ENCODE measurements at regions not wholly inside any gene's neighbourhood (a gene's known extent, or its start where the extent isn't known, plus 50 kb on each side); places are given as distances from the start of the nearest gene placed in this dataset.

DNA sequence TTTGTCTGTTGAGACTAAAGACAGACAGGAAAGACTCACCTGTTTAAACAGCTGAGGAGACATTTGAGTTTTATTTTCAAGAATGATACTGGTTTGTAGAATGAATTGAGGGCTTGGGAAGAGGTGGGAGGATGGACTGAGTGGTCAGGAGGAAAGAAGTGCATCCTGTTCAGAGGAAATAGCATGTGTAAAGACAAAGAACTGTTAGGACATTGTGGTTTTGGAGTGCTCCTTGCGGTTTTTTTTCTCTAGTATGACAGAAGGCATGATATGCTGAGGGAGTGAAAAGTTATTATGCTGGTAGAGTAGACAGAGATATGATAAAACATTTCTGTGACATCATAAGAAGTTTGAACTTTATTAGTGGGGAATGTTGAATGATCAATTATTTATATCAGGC lies 270.7 kb upstream of the ELAVL2 start:
- Histone ChIP-seq H3K4me3 (no peak overlapping the region), H3K27me3 (ENCODE audit: insufficient read depth in 3 of 3, low read length in 2 of 3) (no peaks in the 10 kb centered on the region), H3K36me3 (ENCODE audit: insufficient read depth in 1 of 2, low read depth in 1 of 2) (no peaks in the 10 kb centered on the region), H3K27ac (no peak overlapping the region), H3K4me1 (no peaks in the 10 kb centered on the region), H3K9me3 (peaks cover 8% of the 10 kb centered on the region)
- TF ChIP-seq, protein P1, sequence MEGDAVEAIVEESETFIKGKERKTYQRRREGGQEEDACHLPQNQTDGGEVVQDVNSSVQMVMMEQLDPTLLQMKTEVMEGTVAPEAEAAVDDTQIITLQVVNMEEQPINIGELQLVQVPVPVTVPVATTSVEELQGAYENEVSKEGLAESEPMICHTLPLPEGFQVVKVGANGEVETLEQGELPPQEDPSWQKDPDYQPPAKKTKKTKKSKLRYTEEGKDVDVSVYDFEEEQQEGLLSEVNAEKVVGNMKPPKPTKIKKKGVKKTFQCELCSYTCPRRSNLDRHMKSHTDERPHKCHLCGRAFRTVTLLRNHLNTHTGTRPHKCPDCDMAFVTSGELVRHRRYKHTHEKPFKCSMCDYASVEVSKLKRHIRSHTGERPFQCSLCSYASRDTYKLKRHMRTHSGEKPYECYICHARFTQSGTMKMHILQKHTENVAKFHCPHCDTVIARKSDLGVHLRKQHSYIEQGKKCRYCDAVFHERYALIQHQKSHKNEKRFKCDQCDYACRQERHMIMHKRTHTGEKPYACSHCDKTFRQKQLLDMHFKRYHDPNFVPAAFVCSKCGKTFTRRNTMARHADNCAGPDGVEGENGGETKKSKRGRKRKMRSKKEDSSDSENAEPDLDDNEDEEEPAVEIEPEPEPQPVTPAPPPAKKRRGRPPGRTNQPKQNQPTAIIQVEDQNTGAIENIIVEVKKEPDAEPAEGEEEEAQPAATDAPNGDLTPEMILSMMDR (IDR thresholded peaks at IDR 0.05): no peak
- WGBS, 3 donors: 72 to 81% (median 77%) methylated on average over 1 of the region's 1 CpG
- DNase-seq: no peak
- no peak for ATAC-seq
- intact Hi-C loops (cut with DNase I): no loop called here

DNA sequence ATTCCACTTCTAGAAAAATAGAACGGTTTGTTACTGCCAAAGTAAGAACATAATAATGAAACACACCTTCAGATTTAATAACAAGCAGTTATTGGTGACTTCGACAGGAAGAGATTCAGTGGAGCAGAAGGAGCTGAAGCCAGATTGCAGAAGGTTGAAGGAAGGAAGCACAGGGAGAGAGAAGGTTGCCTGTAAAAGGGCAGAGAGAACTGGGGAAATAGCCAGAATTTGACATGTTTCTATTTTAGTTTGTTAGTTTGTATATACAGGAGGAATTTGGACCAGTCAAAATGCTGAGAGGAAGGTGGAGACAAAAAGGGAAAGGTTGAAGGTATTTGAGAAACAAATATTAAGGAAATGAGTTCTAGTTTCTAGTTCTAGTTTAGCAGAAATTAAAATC lies 269.2 kb upstream of the ELAVL2 start:
- WGBS, 3 donors: 68 to 84% (median 79%) methylated on average over 2 of the region's 2 CpGs
- DNase-seq: no peak
- intact Hi-C loops (cut with DNase I): no loop called here

DNA sequence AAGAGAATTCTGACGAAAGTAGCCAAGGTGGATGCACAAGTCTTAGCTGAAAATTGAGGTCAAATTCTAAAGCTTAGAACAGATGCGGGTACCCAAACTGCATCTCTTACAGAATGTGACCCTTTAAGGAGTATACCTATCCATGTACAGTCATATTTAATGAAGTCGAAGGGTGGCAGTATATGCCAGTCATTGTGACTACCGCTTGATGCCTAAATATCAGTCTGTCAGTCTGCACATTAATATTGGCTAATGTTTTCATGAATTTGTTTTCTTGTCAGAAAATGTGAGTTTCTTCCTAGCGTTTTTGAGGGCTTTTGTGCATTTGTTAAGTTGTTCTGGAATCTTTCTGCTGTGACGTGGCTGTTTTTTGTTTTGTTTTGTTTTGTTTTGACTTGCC lies 264.5 kb upstream of the ELAVL2 start:
- DNase-seq: no peak
- 86 to 90% (median 89%) methylated on average over 6 of the region's 6 CpGs for WGBS, 3 donors
- H3K9me3 ChIP-seq: peaks cover 8% of the 10 kb centered on the region

More for the DNA sequence above, 269.2 kb upstream of the ELAVL2 start:
- Histone ChIP-seq H3K9me3 (peaks cover 8% of the 10 kb centered on the region), H3K27ac (no peak overlapping the region), H3K36me3 (ENCODE audit: insufficient read depth in 1 of 2, low read depth in 1 of 2) (no peaks in the 10 kb centered on the region), H3K4me3 (no peak overlapping the region), H3K4me1 (no peaks in the 10 kb centered on the region), H3K27me3 (ENCODE audit: insufficient read depth in 3 of 3, low read length in 2 of 3) (no peaks in the 10 kb centered on the region)
- TF ChIP-seq, protein P1 (IDR thresholded peaks at IDR 0.05): no peak
- no peak for ATAC-seq

DNA sequence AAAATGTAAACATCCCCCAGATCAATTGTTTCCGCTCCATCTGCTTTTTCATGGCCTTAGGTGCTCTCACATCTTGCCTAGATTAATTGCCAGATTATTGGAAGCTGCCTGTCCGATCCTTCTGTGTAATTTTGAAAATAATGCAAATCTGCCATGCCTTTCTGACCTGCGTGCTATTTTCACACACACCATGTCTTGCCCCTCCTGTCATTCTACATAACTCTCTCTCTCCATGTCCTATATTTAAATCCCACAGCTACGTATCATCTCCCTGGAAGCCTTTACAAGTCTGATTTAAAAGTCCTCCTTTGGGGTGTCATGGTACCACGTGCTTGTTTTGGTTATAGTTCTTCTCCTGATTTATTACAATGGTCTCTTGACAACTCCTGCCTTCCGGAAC lies 247.6 kb upstream of the ELAVL2 start:
- ATAC-seq (no peak), DNase-seq (no peak)
- no peaks in the 10 kb centered on the region for H3K9me3 ChIP-seq
- H3K36me3 ChIP-seq (ENCODE audit: insufficient read depth in 1 of 2, low read depth in 1 of 2): no peaks in the 10 kb centered on the region
- WGBS, 3 donors: 63 to 67% (median 63%) methylated on average over 6 of the region's 6 CpGs
- no peak overlapping the region for H3K27ac ChIP-seq
- TF ChIP-seq, protein P1 (IDR thresholded peaks at IDR 0.05): no peak
- intact Hi-C loops (cut with DNase I): no loop called here
- no peaks in the 10 kb centered on the region for H3K27me3 ChIP-seq (ENCODE audit: insufficient read depth in 3 of 3, low read length in 2 of 3)
- no peak overlapping the region for H3K4me3 ChIP-seq
- H3K4me1 ChIP-seq: no peaks in the 10 kb centered on the region

More for the DNA sequence above, 264.5 kb upstream of the ELAVL2 start:
- intact Hi-C loops (cut with DNase I): no loop called here
- H3K4me3 ChIP-seq: no peak overlapping the region
- no peaks in the 10 kb centered on the region for H3K36me3 ChIP-seq (ENCODE audit: insufficient read depth in 1 of 2, low read depth in 1 of 2)
- no peaks in the 10 kb centered on the region for H3K4me1 ChIP-seq
- no peak overlapping the region for H3K27ac ChIP-seq
- no peak for ATAC-seq
- TF ChIP-seq, protein P1 (IDR thresholded peaks at IDR 0.05): no peak
- no peaks in the 10 kb centered on the region for H3K27me3 ChIP-seq (ENCODE audit: insufficient read depth in 3 of 3, low read length in 2 of 3)

DNA sequence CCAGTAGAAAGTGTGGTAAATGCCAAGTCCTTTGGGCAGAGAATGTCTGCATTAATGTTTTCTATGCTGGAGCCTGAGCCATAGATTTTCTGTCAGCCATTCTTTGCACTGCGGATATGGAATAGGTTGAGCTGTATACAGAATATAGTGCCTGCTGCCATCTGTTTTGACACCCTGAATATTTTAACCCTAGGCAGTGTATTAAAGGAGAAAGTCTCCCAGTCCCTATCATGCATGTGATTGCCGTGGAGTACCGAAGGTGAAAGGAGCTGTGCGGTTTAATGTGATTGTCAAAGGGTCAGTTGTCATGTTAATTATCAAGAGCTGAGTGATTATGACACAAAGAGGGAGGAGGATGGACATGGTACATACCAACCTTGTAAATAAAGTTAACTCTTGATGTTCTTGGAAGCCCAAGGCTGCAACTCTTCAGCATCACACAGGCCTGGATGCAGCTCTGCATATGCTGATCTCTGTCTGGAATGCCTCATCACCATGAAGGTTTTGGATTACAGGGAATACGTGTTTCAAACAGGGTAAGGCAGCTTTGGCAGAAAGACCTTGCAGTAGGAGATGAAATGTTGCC lies 247.1 kb upstream of the ELAVL2 start:
- no peaks in the 10 kb centered on the region for H3K36me3 ChIP-seq (ENCODE audit: insufficient read depth in 1 of 2, low read depth in 1 of 2)
- no peak overlapping the region for H3K27ac ChIP-seq
- no peaks in the 10 kb centered on the region for H3K4me1 ChIP-seq
- no peak overlapping the region for H3K4me3 ChIP-seq
- 48 to 56% (median 50%) methylated on average over 5 of the region's 5 CpGs for whole genome bisulfite sequencing, 3 donors
- intact Hi-C loops (cut with DNase I): no loop called here
- H3K27me3 ChIP-seq (ENCODE audit: insufficient read depth in 3 of 3, low read length in 2 of 3): no peaks in the 10 kb centered on the region
- no peak for ATAC-seq
- no peaks in the 10 kb centered on the region for H3K9me3 ChIP-seq
- DNase-seq: no peak
- TF ChIP-seq, protein P1 (IDR thresholded peaks at IDR 0.05): no peak

Measured in psoas muscle (tissue), 7 donors.